ENCODE measurements at regions not wholly inside any gene's neighbourhood (a gene's known extent, or its start where the extent isn't known, plus 50 kb on each side); places are given as distances from the start of the nearest gene placed in this dataset.

GRCh38 chr18:64220941-64221340 lies 72.1 kb upstream of the LINC00305 start:
- intact Hi-C loops (cut with DNase I), result no loop called here
- Histone ChIP-seq H3K27me3 (ENCODE audit: control insufficient read depth, insufficient read depth) (no peaks in the 10 kb centered on the region), H3K9me3 (ENCODE audit: control insufficient read depth, low read length) (no peaks in the 10 kb centered on the region), H3K27ac (ENCODE audit: low read length) (no peak overlapping the region), H3K4me3 (ENCODE audit: low read length) (no peak overlapping the region), H3K4me1 (ENCODE audit: control insufficient read depth, insufficient read depth, low read length) (no peaks in the 10 kb centered on the region)
- ATAC-seq (no peak), DNase-seq (no peak)
- WGBS, result 89% methylated on average over 2 of the region's 2 CpGs

GRCh38 chr18:64219517-64219916 lies 70.6 kb upstream of the LINC00305 start:
- no peak for ATAC-seq
- Histone ChIP-seq H3K9me3 (ENCODE audit: control insufficient read depth, low read length) (no peaks in the 10 kb centered on the region), H3K27ac (ENCODE audit: low read length) (no peak overlapping the region), H3K27me3 (ENCODE audit: control insufficient read depth, insufficient read depth) (no peaks in the 10 kb centered on the region), H3K4me3 (ENCODE audit: low read length) (no peak overlapping the region), H3K4me1 (ENCODE audit: control insufficient read depth, insufficient read depth, low read length) (no peaks in the 10 kb centered on the region)
- no peak for DNase-seq
- 74% methylated on average over 4 of the region's 4 CpGs for WGBS
- intact Hi-C loops (cut with DNase I), result no loop called here

- H3K4me1 ChIP-seq (ENCODE audit: control insufficient read depth, insufficient read depth, low read length), result no peaks in the 10 kb centered on the region
Observed at GRCh38 chr18:64210401-64210949, 61.6 kb upstream of the LINC00305 start.

GRCh38 chr18:64208516-64208915 lies 59.6 kb upstream of the LINC00305 start:
- intact Hi-C loops (cut with DNase I), result no loop called here
- WGBS, result 91% methylated on average over 8 of the region's 8 CpGs
- Histone ChIP-seq H3K4me3 (ENCODE audit: low read length) (no peak overlapping the region), H3K27me3 (ENCODE audit: control insufficient read depth, insufficient read depth) (no peaks in the 10 kb centered on the region), H3K4me1 (ENCODE audit: control insufficient read depth, insufficient read depth, low read length) (no peaks in the 10 kb centered on the region), H3K9me3 (ENCODE audit: control insufficient read depth, low read length) (no peaks in the 10 kb centered on the region), H3K27ac (ENCODE audit: low read length) (no peak overlapping the region)
- ATAC-seq (no peak), DNase-seq (no peak)

More at GRCh38 chr18:64210401-64210949, 61.6 kb upstream of the LINC00305 start:
- Histone ChIP-seq H3K27me3 (ENCODE audit: control insufficient read depth, insufficient read depth) (no peaks in the 10 kb centered on the region), H3K9me3 (ENCODE audit: control insufficient read depth, low read length) (no peaks in the 10 kb centered on the region), H3K4me3 (ENCODE audit: low read length) (no peak overlapping the region), H3K27ac (ENCODE audit: low read length) (no peak overlapping the region)
- DNase-seq (no peak), ATAC-seq (no peak)
- whole genome bisulfite sequencing, result 67% methylated on average over 5 of the region's 5 CpGs
- intact Hi-C loops (cut with DNase I), result no loop called here

GRCh38 chr18:64207820-64208219 lies 58.9 kb upstream of the LINC00305 start:
- WGBS, result 70% methylated on average over 5 of the region's 5 CpGs
- DNase-seq, result no peak
- Histone ChIP-seq H3K4me1 (ENCODE audit: control insufficient read depth, insufficient read depth, low read length) (no peaks in the 10 kb centered on the region), H3K27ac (ENCODE audit: low read length) (no peak overlapping the region), H3K9me3 (ENCODE audit: control insufficient read depth, low read length) (no peaks in the 10 kb centered on the region), H3K4me3 (ENCODE audit: low read length) (no peak overlapping the region), H3K27me3 (ENCODE audit: control insufficient read depth, insufficient read depth) (no peaks in the 10 kb centered on the region)
- intact Hi-C loops (cut with DNase I), result no loop called here
- no peak for ATAC-seq

GRCh38 chr18:64203295-64203694 lies 54.4 kb upstream of the LINC00305 start:
- Histone ChIP-seq H3K4me1 (ENCODE audit: control insufficient read depth, insufficient read depth, low read length) (no peaks in the 10 kb centered on the region), H3K27me3 (ENCODE audit: control insufficient read depth, insufficient read depth) (no peaks in the 10 kb centered on the region), H3K4me3 (ENCODE audit: low read length) (no peak overlapping the region), H3K9me3 (ENCODE audit: control insufficient read depth, low read length) (no peaks in the 10 kb centered on the region), H3K27ac (ENCODE audit: low read length) (no peak overlapping the region)
- ATAC-seq (no peak), DNase-seq (no peak)
- intact Hi-C loops (cut with DNase I), result no loop called here
- WGBS, result 61% methylated on average over 3 of the region's 3 CpGs

- Histone ChIP-seq H3K4me3 (ENCODE audit: low read length) (no peak overlapping the region), H3K9me3 (ENCODE audit: control insufficient read depth, low read length) (no peaks in the 10 kb centered on the region), H3K27me3 (ENCODE audit: control insufficient read depth, insufficient read depth) (no peaks in the 10 kb centered on the region), H3K27ac (ENCODE audit: low read length) (no peak overlapping the region), H3K4me1 (ENCODE audit: control insufficient read depth, insufficient read depth, low read length) (no peaks in the 10 kb centered on the region)
- 38% methylated on average over 7 of the region's 7 CpGs for WGBS
- no peak for DNase-seq
- ATAC-seq, result no peak
- intact Hi-C loops (cut with DNase I), result no loop called here
Observed at GRCh38 chr18:64202863-64203262, 54.0 kb upstream of the LINC00305 start.

- no peaks in the 10 kb centered on the region for H3K27me3 ChIP-seq (ENCODE audit: control insufficient read depth, insufficient read depth)
- H3K4me3 ChIP-seq (ENCODE audit: low read length), result no peak overlapping the region
- intact Hi-C loops (cut with DNase I), result no loop called here
- no peaks in the 10 kb centered on the region for H3K4me1 ChIP-seq (ENCODE audit: control insufficient read depth, insufficient read depth, low read length)
- no peaks in the 10 kb centered on the region for H3K9me3 ChIP-seq (ENCODE audit: control insufficient read depth, low read length)
- no peak overlapping the region for H3K27ac ChIP-seq (ENCODE audit: low read length)
- ATAC-seq (no peak), DNase-seq (no peak)
- WGBS, result 64% methylated on average over 6 of the region's 6 CpGs
Observed at GRCh38 chr18:64202210-64202836, 53.4 kb upstream of the LINC00305 start.

- intact Hi-C loops (cut with DNase I), result no loop called here
- Histone ChIP-seq H3K4me3 (ENCODE audit: low read length) (no peak overlapping the region), H3K27me3 (ENCODE audit: control insufficient read depth, insufficient read depth) (no peaks in the 10 kb centered on the region), H3K9me3 (ENCODE audit: control insufficient read depth, low read length) (no peaks in the 10 kb centered on the region), H3K27ac (ENCODE audit: low read length) (no peak overlapping the region), H3K4me1 (ENCODE audit: control insufficient read depth, insufficient read depth, low read length) (no peaks in the 10 kb centered on the region)
- DNase-seq (no peak), ATAC-seq (no peak)
- 92% methylated on average over 2 of the region's 2 CpGs for WGBS
Observed at GRCh38 chr18:64201781-64202180, 52.9 kb upstream of the LINC00305 start.

- 54% methylated on average over 1 of the region's 1 CpG for WGBS
Observed at GRCh38 chr18:64199581-64199980, 50.7 kb upstream of the LINC00305 start.

More at GRCh38 chr18:64199581-64199980, 50.7 kb upstream of the LINC00305 start:
- no peak overlapping the region for H3K27ac ChIP-seq (ENCODE audit: low read length)
- ATAC-seq, result no peak
- no peaks in the 10 kb centered on the region for H3K9me3 ChIP-seq (ENCODE audit: control insufficient read depth, low read length)
- H3K4me1 ChIP-seq (ENCODE audit: control insufficient read depth, insufficient read depth, low read length), result no peaks in the 10 kb centered on the region
- no peak overlapping the region for H3K4me3 ChIP-seq (ENCODE audit: low read length)
- intact Hi-C loops (cut with DNase I), result loop anchor here in 1 of 4 donors (10.0 kb wide), 1 partner anchor 65 kb away; no protein-coding TSS in a partner anchor
- H3K27me3 ChIP-seq (ENCODE audit: control insufficient read depth, insufficient read depth), result no peaks in the 10 kb centered on the region
- DNase-seq, result no peak

All from right cardiac atrium (tissue), 5 donors.